HAP-1 (cell line): ENCODE measurements at regions not wholly inside any gene's neighbourhood (a gene's known extent, or its start where the extent isn't known, plus 50 kb on each side); places are given as distances from the start of the nearest gene placed in this dataset.
"Not testable (repeated sequence)": the region's sequence is repeated elsewhere in the genome, so short reads cannot be mapped to it uniquely, and the experiment has no call there.

Experiments
- DNase-seq, 2 experiments: peaks; one replicate each; pipeline ENCODE4 v3.0.0-alpha.2; 2016 to 2020; ENCODE audit warnings: low spot score in 2 of 2
- H3K27me3 ChIP-seq: fragments of 250-450 bp; sonication (Bioruptor Pico); 2 replicates; pipeline ENCODE4 v1.5.1; 2020; ENCODE audit warnings: low read depth, mild to moderate bottlenecking, moderate library complexity
- H3K36me3 ChIP-seq: fragments of 250-450 bp; sonication (Bioruptor Pico); replicated peaks from 2 replicates; pipeline ENCODE4 v1.5.1; 2020; ENCODE audit warnings: mild to moderate bottlenecking
- H3K4me1 ChIP-seq: fragments of 250-450 bp; sonication (Bioruptor Pico); 2 replicates; pipeline ENCODE4 v1.5.1; 2020; ENCODE audit warnings: mild to moderate bottlenecking
- H3K4me3 ChIP-seq: fragments of 250-450 bp; sonication (Bioruptor Pico); 2 replicates; pipeline ENCODE4 v1.5.1; 2020; ENCODE audit warnings: mild to moderate bottlenecking, moderate library complexity
- H3K9me3 ChIP-seq: fragments of 250-450 bp; sonication (Bioruptor Pico); 2 replicates; pipeline ENCODE4 v1.5.1; 2020; ENCODE audit warnings: mild to moderate bottlenecking, moderate library complexity
- in situ Hi-C: fragments of 300-500 bp; cut with MboI; formaldehyde crosslinking; loops from 3 replicates; pipeline ENCODE4 v1.14.3; 2020; ENCODE audit warnings: low sequenced_read_pairs, inconsistent platforms, mixed read lengths

- DNase-seq, result peak; percentile 90 to 99
- in situ Hi-C loops, result no loop called here
Observed at GRCh38 chr1:203985044-203985443, 87.9 kb upstream of the SOX13 start.

DNA sequence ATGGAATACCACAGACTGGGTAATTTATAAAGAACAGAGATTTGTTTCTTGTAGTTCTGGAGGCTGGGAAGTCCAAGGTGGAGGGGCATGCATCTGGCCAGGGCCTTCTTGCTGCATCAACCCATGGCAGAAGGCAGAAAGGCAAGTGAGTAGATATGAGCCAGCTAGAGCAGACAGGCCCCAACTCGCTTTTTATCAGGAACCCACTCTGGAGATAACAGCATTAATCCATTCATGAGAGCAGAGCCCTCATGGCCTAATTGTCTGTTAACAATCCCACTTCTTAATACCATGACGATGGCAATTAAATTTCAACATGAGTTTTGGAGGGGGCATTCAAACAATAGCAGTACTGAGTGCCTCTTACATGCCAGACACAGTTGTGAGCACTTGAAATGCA is 87.2 kb upstream of the SOX13 start:
- H3K36me3 ChIP-seq, result no peaks in the 10 kb centered on the region
- in situ Hi-C loops, result no loop called here
- H3K9me3 ChIP-seq, result peaks cover 9% of the 10 kb centered on the region
- H3K4me3 ChIP-seq, result no peak overlapping the region
- DNase-seq, result peak; percentile 36
- no peaks in the 10 kb centered on the region for H3K27me3 ChIP-seq
- H3K4me1 ChIP-seq, result peaks cover 43% of the 10 kb centered on the region

More at GRCh38 chr1:203985044-203985443, 87.9 kb upstream of the SOX13 start:
- H3K9me3 ChIP-seq, result peaks cover 9% of the 10 kb centered on the region
- no peaks in the 10 kb centered on the region for H3K36me3 ChIP-seq
- H3K4me3 ChIP-seq, result no peak overlapping the region
- no peaks in the 10 kb centered on the region for H3K27me3 ChIP-seq
- peaks cover 43% of the 10 kb centered on the region for H3K4me1 ChIP-seq

DNA sequence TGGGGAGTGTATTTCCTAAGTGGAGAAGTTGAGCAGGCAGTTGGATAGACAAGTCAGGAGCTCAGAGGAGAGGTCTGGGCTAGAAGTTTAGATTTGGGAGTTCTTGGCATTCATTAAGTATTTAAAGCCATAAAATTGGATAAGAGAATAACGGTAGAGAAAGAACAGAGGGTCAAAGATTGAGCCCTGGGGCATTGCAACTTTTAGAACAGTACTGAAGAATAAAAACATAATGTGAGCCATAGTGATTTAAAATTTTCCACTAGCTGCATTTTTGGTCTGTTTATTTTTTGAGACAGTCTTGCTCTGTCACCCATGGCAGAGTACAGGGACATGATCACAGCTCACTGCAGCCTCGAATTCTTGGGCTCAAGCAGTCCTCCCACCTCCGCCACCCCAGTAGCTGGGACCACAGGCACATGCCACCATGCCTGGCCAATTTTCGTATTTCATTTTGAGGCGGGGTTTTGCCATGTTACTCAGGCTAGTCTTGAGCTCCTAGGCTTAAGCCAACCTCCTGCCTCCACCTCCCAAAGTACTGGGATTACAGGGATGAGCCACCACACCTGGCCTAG is 85.9 kb upstream of the SOX13 start:
- H3K4me1 ChIP-seq, result peaks cover 43% of the 10 kb centered on the region
- no peak overlapping the region for H3K4me3 ChIP-seq
- H3K36me3 ChIP-seq, result no peaks in the 10 kb centered on the region
- peaks cover 9% of the 10 kb centered on the region for H3K9me3 ChIP-seq
- in situ Hi-C loops, result no loop called here
- no peak for DNase-seq
- H3K27me3 ChIP-seq, result no peaks in the 10 kb centered on the region

DNA sequence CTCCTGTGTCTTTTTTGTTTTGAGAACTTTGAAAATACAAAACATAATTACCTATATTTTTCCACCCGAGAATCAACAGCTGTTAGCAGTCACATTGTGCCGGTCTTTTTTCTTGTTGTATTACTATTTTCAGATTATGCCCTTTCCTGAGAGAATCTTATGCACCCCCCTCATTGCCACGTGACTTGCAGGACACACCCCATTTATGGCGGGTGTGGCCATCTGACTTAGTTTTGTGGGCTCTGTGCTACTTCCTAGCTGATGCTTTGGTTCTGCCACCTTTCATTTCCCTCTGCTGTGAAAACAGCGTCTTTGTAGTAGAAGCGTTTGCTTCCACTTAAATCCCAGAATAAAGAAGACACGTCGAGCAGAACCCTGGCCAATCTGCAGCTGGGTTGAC is 82.8 kb upstream of the SOX13 start:
- in situ Hi-C loops, result no loop called here
- Histone ChIP-seq H3K4me3 (no peak overlapping the region), H3K4me1 (peaks cover 55% of the 10 kb centered on the region), H3K9me3 (no peaks in the 10 kb centered on the region), H3K27me3 (no peaks in the 10 kb centered on the region), H3K36me3 (no peaks in the 10 kb centered on the region)
- peak in 1 of 2 experiments; percentile 29 for DNase-seq

- Histone ChIP-seq H3K4me3 (no peak overlapping the region), H3K4me1 (peaks cover 51% of the 10 kb centered on the region), H3K27me3 (no peaks in the 10 kb centered on the region), H3K9me3 (no peaks in the 10 kb centered on the region), H3K36me3 (no peaks in the 10 kb centered on the region)
- DNase-seq, result peak; percentile 16 to 62
- in situ Hi-C loops, result no loop called here
Observed at GRCh38 chr1:203992440-203992839, 80.5 kb upstream of the SOX13 start.

- Histone ChIP-seq H3K9me3 (no peaks in the 10 kb centered on the region), H3K27me3 (no peaks in the 10 kb centered on the region), H3K4me3 (no peak overlapping the region), H3K4me1 (peaks cover 51% of the 10 kb centered on the region), H3K36me3 (no peaks in the 10 kb centered on the region)
- in situ Hi-C loops, result no loop called here
- no peak for DNase-seq
Observed at GRCh38 chr1:203993256-203993655, 79.7 kb upstream of the SOX13 start.

DNA sequence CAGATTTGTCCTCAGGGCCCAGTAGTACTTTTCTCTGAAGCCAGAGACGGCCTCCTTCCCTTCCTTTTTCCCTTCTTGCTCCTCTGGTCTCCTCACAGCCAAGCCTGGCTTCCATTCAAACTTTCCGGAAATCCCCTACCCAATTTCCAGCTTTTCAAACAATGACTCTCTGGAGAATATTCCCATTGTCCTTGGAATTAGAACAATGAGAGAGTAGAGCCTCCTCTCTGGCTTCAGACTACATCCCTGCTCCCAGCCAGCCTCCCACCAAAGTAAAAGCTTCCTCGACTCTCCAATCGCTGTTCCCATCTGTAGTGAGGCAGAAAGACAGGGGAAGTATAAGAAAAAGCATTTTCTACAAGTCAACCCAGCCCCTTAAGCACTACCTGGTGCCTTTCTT is 77.7 kb upstream of the SOX13 start:
- Histone ChIP-seq H3K9me3 (no peaks in the 10 kb centered on the region), H3K4me1 (peaks cover 39% of the 10 kb centered on the region), H3K36me3 (no peaks in the 10 kb centered on the region), H3K27me3 (no peaks in the 10 kb centered on the region), H3K4me3 (no peak overlapping the region)
- in situ Hi-C loops, result no loop called here
- DNase-seq, result peak; percentile 70 to 81

DNA sequence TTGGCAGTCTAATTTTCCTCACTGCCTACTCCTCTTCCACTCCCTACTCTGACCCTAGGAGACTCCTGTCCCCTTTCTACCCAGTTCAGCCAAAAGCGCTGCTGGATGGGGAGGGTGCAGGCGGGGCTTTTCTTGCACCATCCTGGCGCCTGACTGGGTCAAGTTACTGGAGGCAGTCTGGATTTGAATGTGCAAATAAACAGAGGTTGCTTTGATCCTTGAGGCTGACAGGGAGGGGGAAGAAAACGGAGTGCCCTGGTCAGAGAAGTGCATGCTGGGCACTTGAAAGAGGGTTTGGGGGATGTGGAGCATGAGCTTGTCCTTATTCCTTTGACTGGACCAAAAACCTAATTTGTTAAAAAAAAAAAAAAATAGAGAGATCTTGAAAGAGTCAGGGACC is 76.8 kb upstream of the SOX13 start:
- in situ Hi-C loops, result no loop called here
- no peak overlapping the region for H3K4me3 ChIP-seq
- DNase-seq, result peak; percentile 91 to 95
- no peaks in the 10 kb centered on the region for H3K9me3 ChIP-seq
- H3K27me3 ChIP-seq, result no peaks in the 10 kb centered on the region
- peaks cover 39% of the 10 kb centered on the region for H3K4me1 ChIP-seq
- no peaks in the 10 kb centered on the region for H3K36me3 ChIP-seq

- in situ Hi-C loops, H3K4me3 ChIP-seq, H3K9me3 ChIP-seq, H3K36me3 ChIP-seq, DNase-seq, H3K27me3 ChIP-seq: not testable (repeated sequence)
- peaks cover 29% of the 10 kb centered on the region for H3K4me1 ChIP-seq
Observed at GRCh38 chr1:203998571-203998970, 74.3 kb upstream of the SOX13 start.

DNA sequence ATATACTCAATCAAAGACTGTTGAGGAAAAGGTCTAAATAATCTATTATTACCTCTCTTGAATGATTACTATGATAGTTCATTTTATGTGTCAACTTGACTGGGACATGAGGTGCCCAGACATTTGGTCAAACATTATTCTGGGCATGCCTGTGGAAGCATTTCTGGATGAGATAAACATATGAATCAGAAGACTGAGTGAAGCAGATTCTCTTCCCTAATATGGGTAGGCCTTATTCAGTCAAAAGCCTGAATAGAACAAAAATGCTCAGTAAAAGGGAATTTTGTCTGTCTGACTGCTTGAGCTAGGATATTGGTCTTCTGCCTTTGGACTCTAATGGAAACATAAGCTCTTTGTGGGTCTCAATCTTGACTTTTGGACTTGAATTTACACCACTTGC is 73.3 kb upstream of the SOX13 start:
- no peak for DNase-seq
- Histone ChIP-seq H3K9me3 (no peaks in the 10 kb centered on the region), H3K36me3 (no peaks in the 10 kb centered on the region), H3K4me3 (no peak overlapping the region), H3K4me1 (peaks cover 26% of the 10 kb centered on the region), H3K27me3 (no peaks in the 10 kb centered on the region)
- in situ Hi-C loops, result no loop called here

GRCh38 chr1:204001166-204001901 is 71.6 kb upstream of the SOX13 start:
- H3K27me3 ChIP-seq, result no peaks in the 10 kb centered on the region
- H3K4me3 ChIP-seq, result no peak overlapping the region
- H3K36me3 ChIP-seq, result no peaks in the 10 kb centered on the region
- peaks cover 10% of the 10 kb centered on the region for H3K4me1 ChIP-seq
- in situ Hi-C loops, result no loop called here
- H3K9me3 ChIP-seq, result no peaks in the 10 kb centered on the region
- no peak for DNase-seq

DNA sequence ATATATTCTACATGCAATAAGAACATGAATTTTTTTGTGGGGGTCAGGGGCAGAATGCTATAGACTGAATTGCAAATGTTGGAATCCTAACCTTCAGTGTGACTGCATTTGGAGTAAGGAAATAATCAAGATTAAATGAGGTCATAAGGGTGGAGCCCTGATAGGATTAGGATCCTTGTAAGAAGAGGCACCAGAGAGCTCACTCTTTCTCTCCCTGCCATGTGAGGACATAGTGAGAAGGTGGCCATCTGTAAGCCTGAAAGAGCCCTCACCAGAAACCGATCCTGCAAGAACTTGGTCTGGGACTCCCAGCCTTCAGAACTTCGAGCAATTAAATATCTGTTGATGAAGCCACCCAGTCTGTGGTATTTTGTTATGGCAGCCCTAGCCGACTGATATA is 70.3 kb upstream of the SOX13 start:
- in situ Hi-C loops, result no loop called here
- H3K27me3 ChIP-seq, result no peaks in the 10 kb centered on the region
- H3K4me1 ChIP-seq, result peaks cover 2% of the 10 kb centered on the region
- no peaks in the 10 kb centered on the region for H3K36me3 ChIP-seq
- no peak overlapping the region for H3K4me3 ChIP-seq
- no peaks in the 10 kb centered on the region for H3K9me3 ChIP-seq
- DNase-seq, result no peak

DNA sequence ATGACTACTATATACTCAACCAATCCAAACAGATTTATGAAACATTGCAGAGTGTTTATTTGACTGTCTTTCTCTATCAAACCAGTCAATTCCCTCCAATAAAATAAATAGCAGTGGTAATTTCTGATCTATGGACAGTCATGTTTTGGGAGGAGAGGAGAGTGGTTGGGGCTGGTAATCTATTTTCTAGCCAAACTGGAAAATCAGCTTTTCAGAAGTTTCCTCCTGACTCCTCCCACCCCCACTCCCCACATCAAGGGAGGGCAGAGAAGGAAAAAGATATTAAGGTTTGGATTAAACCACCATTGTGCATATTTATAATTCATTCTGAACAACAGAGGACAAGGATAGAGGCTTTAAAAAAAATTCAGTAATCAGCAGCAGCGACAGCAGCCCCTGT is 69.4 kb upstream of the SOX13 start:
- Histone ChIP-seq H3K4me3 (no peak overlapping the region), H3K4me1 (no peaks in the 10 kb centered on the region), H3K36me3 (no peaks in the 10 kb centered on the region), H3K9me3 (no peaks in the 10 kb centered on the region), H3K27me3 (no peaks in the 10 kb centered on the region)
- no peak for DNase-seq
- in situ Hi-C loops, result no loop called here

DNA sequence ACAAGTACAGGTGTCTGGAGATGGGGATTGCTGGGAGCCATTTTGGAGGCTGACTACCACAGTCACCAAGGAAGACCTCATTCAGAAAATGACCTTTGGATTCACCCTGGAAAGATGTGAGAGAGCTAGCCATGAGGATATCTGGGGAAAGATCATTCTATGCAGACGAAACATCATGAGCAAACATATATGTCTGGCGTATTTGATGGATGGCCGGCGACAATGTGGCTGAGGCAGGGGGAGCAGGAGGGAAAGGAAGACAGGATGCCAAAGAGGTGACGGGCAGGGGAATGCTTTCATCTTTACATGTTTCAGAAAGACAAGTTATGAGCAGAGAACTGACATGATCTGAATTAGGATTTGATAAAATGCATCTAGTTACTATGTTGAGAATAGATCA is 61.5 kb upstream of the SOX13 start:
- in situ Hi-C loops, result no loop called here
- DNase-seq, result no peak
- H3K4me3 ChIP-seq, result no peak overlapping the region
- H3K9me3 ChIP-seq, result no peaks in the 10 kb centered on the region
- H3K27me3 ChIP-seq, result no peaks in the 10 kb centered on the region
- H3K4me1 ChIP-seq, result peaks cover 7% of the 10 kb centered on the region
- no peaks in the 10 kb centered on the region for H3K36me3 ChIP-seq

- no peaks in the 10 kb centered on the region for H3K27me3 ChIP-seq
- in situ Hi-C loops, result no loop called here
Observed at GRCh38 chr1:204013052-204013451, 59.9 kb upstream of the SOX13 start.

More at GRCh38 chr1:204013052-204013451, 59.9 kb upstream of the SOX13 start:
- DNase-seq, result no peak
- no peaks in the 10 kb centered on the region for H3K9me3 ChIP-seq
- H3K4me1 ChIP-seq, result peaks cover 20% of the 10 kb centered on the region
- no peak overlapping the region for H3K4me3 ChIP-seq
- H3K36me3 ChIP-seq, result no peaks in the 10 kb centered on the region
